Mesothelial cell of epicardium (in vitro differentiated cells): ENCODE measurements at regions not wholly inside any gene's neighbourhood (a gene's known extent, or its start where the extent isn't known, plus 50 kb on each side); places are given as distances from the start of the nearest gene placed in this dataset.

Source experiments
- DNase-seq, 2 experiments: peaks; one replicate each; pipeline ENCODE4 v3.0.0; 2021; ENCODE audit warnings: low spot score in 2 of 2; ENCODE audit not compliant: unreplicated experiment in 2 of 2
- H3K27ac Mint-ChIP-seq: 2 replicates; pipeline ENCODE4 v1.8.0; 2021; ENCODE audit warnings: mixed read lengths
- H3K27me3 Mint-ChIP-seq: 2 replicates; pipeline ENCODE4 v1.8.0; 2021; ENCODE audit warnings: low read depth, mixed read lengths
- H3K36me3 Mint-ChIP-seq: 2 replicates; pipeline ENCODE4 v1.8.0; 2021; ENCODE audit warnings: mixed read lengths
- H3K4me1 Mint-ChIP-seq: 2 replicates; pipeline ENCODE4 v1.8.0; 2021; ENCODE audit warnings: mixed read lengths
- H3K4me3 Mint-ChIP-seq: 2 replicates; pipeline ENCODE4 v1.8.0; 2021; ENCODE audit warnings: mild to moderate bottlenecking, moderate library complexity, mixed read lengths
- H3K9me3 Mint-ChIP-seq: 2 replicates; pipeline ENCODE4 v1.8.0; 2021; ENCODE audit warnings: mixed read lengths
- CTCF ChIP-seq: fragments of 200-600 bp; sonication (generic); IDR thresholded peaks from one replicate; pipeline ENCODE4 v1.5.0; 2021; ENCODE audit warnings: antibody characterized with exemption; ENCODE audit not compliant: unreplicated experiment

GRCh38 chr2:8475349-8476031, 206.4 kb upstream of the ID2 start:
- Mint-ChIP-seq H3K27ac (no peak overlapping the region), H3K4me3 (no peak overlapping the region)

GRCh38 chr2:8477552-8478470, 204.0 kb upstream of the ID2 start:
- no peaks in the 10 kb centered on the region for H3K36me3 Mint-ChIP-seq
- DNase-seq: no peak
- H3K4me3 Mint-ChIP-seq: no peak overlapping the region
- H3K27ac Mint-ChIP-seq: no peak overlapping the region
- H3K4me1 Mint-ChIP-seq: peaks cover 17% of the 10 kb centered on the region
- H3K27me3 Mint-ChIP-seq: no peaks in the 10 kb centered on the region
- no peaks in the 10 kb centered on the region for H3K9me3 Mint-ChIP-seq
- TF ChIP-seq CTCF: no peak

More at GRCh38 chr2:8475349-8476031, 206.4 kb upstream of the ID2 start:
- Mint-ChIP-seq H3K27me3 (no peaks in the 10 kb centered on the region), H3K9me3 (no peaks in the 10 kb centered on the region), H3K36me3 (no peaks in the 10 kb centered on the region), H3K4me1 (peaks cover 21% of the 10 kb centered on the region)
- no peak for TF ChIP-seq CTCF
- DNase-seq: no peak

- no peak for DNase-seq
- H3K27me3 Mint-ChIP-seq: no peaks in the 10 kb centered on the region
- no peaks in the 10 kb centered on the region for H3K36me3 Mint-ChIP-seq
- peaks cover 16% of the 10 kb centered on the region for H3K4me1 Mint-ChIP-seq
- no peak overlapping the region for H3K27ac Mint-ChIP-seq
- no peak for TF ChIP-seq CTCF
- peaks cover 4% of the 10 kb centered on the region for H3K9me3 Mint-ChIP-seq
- H3K4me3 Mint-ChIP-seq: no peak overlapping the region
Observed at GRCh38 chr2:8478471-8478793, 203.4 kb upstream of the ID2 start.

GRCh38 chr2:8479298-8479697, 202.6 kb upstream of the ID2 start:
- Mint-ChIP-seq H3K9me3 (peaks cover 4% of the 10 kb centered on the region), H3K4me3 (no peak overlapping the region), H3K36me3 (no peaks in the 10 kb centered on the region), H3K27me3 (no peaks in the 10 kb centered on the region), H3K4me1 (peaks cover 16% of the 10 kb centered on the region), H3K27ac (no peak overlapping the region)
- TF ChIP-seq CTCF: no peak
- DNase-seq: no peak

GRCh38 chr2:8480915-8481314, 200.9 kb upstream of the ID2 start:
- H3K4me3 Mint-ChIP-seq: no peak overlapping the region
- H3K4me1 Mint-ChIP-seq: peaks cover 12% of the 10 kb centered on the region
- no peak for TF ChIP-seq CTCF
- no peaks in the 10 kb centered on the region for H3K36me3 Mint-ChIP-seq
- peaks cover 4% of the 10 kb centered on the region for H3K9me3 Mint-ChIP-seq
- H3K27me3 Mint-ChIP-seq: no peaks in the 10 kb centered on the region
- DNase-seq: no peak
- H3K27ac Mint-ChIP-seq: no peak overlapping the region
